ENCODE measurements at regions not wholly inside any gene's neighbourhood (a gene's known extent, or its start where the extent isn't known, plus 50 kb on each side); places are given as distances from the start of the nearest gene placed in this dataset.

DNA sequence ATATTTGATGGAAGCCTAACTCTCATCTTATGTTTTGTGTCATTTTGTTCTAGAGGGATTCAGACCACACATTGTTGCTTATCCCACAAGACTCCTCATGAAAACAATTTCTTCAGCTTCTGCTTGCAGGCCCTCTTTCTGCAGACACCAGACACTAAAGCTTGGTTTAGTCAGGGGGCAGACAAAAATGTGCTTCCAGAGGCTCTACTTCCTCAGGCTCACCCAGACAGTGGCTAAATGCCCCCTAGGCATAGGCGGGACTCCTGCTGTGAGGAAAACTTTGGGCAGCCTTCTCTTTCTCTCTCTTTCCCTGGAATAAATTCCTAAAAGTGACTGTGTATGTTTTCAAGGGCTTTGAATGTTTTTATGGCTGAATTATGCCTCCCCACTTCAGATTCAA, 435.4 kb upstream of the ATP11B start:
- H3K27ac ChIP-seq = no peak overlapping the region
- no peaks in the 10 kb centered on the region for H3K36me3 ChIP-seq
- no peak for DNase-seq
- H3K9me3 ChIP-seq = no peaks in the 10 kb centered on the region
- no peak overlapping the region for H3K4me3 ChIP-seq
- intact Hi-C loops (cut with DNase I; ENCODE audit: low total_unique reads) = no loop called here
- H3K27me3 ChIP-seq = no peaks in the 10 kb centered on the region
- TF ChIP-seq, protein P1, sequence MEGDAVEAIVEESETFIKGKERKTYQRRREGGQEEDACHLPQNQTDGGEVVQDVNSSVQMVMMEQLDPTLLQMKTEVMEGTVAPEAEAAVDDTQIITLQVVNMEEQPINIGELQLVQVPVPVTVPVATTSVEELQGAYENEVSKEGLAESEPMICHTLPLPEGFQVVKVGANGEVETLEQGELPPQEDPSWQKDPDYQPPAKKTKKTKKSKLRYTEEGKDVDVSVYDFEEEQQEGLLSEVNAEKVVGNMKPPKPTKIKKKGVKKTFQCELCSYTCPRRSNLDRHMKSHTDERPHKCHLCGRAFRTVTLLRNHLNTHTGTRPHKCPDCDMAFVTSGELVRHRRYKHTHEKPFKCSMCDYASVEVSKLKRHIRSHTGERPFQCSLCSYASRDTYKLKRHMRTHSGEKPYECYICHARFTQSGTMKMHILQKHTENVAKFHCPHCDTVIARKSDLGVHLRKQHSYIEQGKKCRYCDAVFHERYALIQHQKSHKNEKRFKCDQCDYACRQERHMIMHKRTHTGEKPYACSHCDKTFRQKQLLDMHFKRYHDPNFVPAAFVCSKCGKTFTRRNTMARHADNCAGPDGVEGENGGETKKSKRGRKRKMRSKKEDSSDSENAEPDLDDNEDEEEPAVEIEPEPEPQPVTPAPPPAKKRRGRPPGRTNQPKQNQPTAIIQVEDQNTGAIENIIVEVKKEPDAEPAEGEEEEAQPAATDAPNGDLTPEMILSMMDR (IDR thresholded peaks at IDR 0.05) = no peak
- no peak for TF ChIP-seq POLR2A (IDR thresholded peaks at IDR 0.05)
- no peaks in the 10 kb centered on the region for H3K4me1 ChIP-seq

DNA sequence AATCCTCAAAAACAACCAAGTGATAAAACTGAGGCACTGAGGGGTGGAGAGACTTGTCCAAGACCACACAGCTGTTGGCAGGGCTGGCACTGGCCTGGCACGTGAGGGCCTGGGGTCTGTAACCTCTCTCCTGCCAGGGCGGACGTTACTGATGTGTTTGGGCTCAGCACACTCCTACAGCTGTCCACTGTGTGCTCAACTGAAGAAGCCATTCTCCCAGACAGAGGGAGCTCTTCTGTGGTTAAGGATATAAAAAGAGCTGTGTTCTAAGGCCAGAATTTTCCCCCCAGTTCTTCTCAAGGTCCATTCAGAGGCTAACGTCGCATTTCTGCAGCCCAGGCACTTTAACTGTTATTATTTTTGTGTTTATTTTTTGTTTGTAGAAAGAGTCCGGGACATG, 429.0 kb upstream of the ATP11B start:
- no peak for TF ChIP-seq POLR2A (IDR thresholded peaks at IDR 0.05)
- TF ChIP-seq, protein P1 (IDR thresholded peaks at IDR 0.05) = no peak
- Histone ChIP-seq H3K27me3 (no peaks in the 10 kb centered on the region), H3K4me1 (no peaks in the 10 kb centered on the region), H3K36me3 (no peaks in the 10 kb centered on the region), H3K27ac (no peak overlapping the region), H3K9me3 (no peaks in the 10 kb centered on the region), H3K4me3 (no peak overlapping the region)
- DNase-seq = no peak
- intact Hi-C loops (cut with DNase I; ENCODE audit: low total_unique reads) = no loop called here

- intact Hi-C loops (cut with DNase I; ENCODE audit: low total_unique reads) = no loop called here
- TF ChIP-seq, protein P1 (IDR thresholded peaks at IDR 0.05) = no peak
- TF ChIP-seq POLR2A (IDR thresholded peaks at IDR 0.05) = no peak
- Histone ChIP-seq H3K9me3 (no peaks in the 10 kb centered on the region), H3K4me1 (no peaks in the 10 kb centered on the region), H3K4me3 (no peak overlapping the region), H3K27me3 (no peaks in the 10 kb centered on the region), H3K36me3 (no peaks in the 10 kb centered on the region), H3K27ac (no peak overlapping the region)
- DNase-seq = no peak
Observed at GRCh38 chr3:182364723-182365650, 428.3 kb upstream of the ATP11B start.

- intact Hi-C loops (cut with DNase I; ENCODE audit: low total_unique reads) = no loop called here
- Histone ChIP-seq H3K4me1 (no peaks in the 10 kb centered on the region), H3K36me3 (no peaks in the 10 kb centered on the region), H3K27ac (no peak overlapping the region), H3K27me3 (no peaks in the 10 kb centered on the region), H3K4me3 (no peak overlapping the region), H3K9me3 (no peaks in the 10 kb centered on the region)
- TF ChIP-seq POLR2A (IDR thresholded peaks at IDR 0.05) = no peak
- no peak for DNase-seq
Observed at GRCh38 chr3:182366746-182367145, 426.6 kb upstream of the ATP11B start.

DNA sequence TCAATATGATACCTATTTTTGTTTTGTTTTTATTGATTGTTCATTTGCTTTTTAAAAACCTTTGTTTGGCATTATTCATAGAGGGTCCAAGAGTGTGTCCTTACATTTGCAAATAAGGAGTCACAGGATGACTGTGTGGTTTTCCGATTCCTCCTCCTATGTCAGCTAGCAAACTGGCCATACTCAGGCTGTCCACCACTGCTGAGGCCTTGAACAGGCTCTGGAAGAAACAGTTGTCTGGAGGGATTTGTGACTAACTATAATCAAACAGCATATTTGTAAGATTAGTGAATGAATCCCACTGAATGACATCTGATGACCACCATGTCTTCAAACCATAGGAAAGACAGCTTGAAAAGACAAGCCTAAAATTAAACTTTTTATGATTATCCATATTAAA, 423.4 kb upstream of the ATP11B start:
- Histone ChIP-seq H3K9me3 (no peaks in the 10 kb centered on the region), H3K36me3 (no peaks in the 10 kb centered on the region), H3K27ac (no peak overlapping the region), H3K4me3 (no peak overlapping the region), H3K27me3 (no peaks in the 10 kb centered on the region), H3K4me1 (no peaks in the 10 kb centered on the region)
- no peak for DNase-seq
- intact Hi-C loops (cut with DNase I; ENCODE audit: low total_unique reads) = no loop called here
- no peak for TF ChIP-seq POLR2A (IDR thresholded peaks at IDR 0.05)
- TF ChIP-seq, protein P1 (IDR thresholded peaks at IDR 0.05) = no peak

Data from uterus (tissue), 3 donors.